Lower lobe of right lung (tissue), 2 donors: ENCODE measurements at regions not wholly inside any gene's neighbourhood (a gene's known extent, or its start where the extent isn't known, plus 50 kb on each side); places are given as distances from the start of the nearest gene placed in this dataset.
A peak's percentile ranks its signal among the peaks of the same experiment; 100 is the strongest.

ENCODE experiments used
- ATAC-seq, 2 donors: fragments of 200-7000 bp; cut with Tn5 transposase; one replicate each; pipeline ENCODE4 v1.9.1; 2020 to 2022; ENCODE audit warnings: mild to moderate bottlenecking in 2 of 2, moderate library complexity in 2 of 2
- DNase-seq: peaks from one replicate; pipeline ENCODE4 v3.0.0-alpha.2; 2020
- H3K27ac ChIP-seq: fragments of 200-600 bp; one replicate; pipeline ENCODE4 v1.8.0; 2022
- H3K27me3 ChIP-seq: fragments of 200-600 bp; one replicate; pipeline ENCODE4 v1.8.0; 2022; ENCODE audit warnings: low read depth
- H3K36me3 ChIP-seq: fragments of 200-600 bp; one replicate; pipeline ENCODE4 v1.8.0; 2022; ENCODE audit warnings: mild to moderate bottlenecking
- H3K4me1 ChIP-seq: fragments of 200-600 bp; one replicate; pipeline ENCODE4 v1.8.0; 2022
- H3K4me3 ChIP-seq: fragments of 200-600 bp; one replicate; pipeline ENCODE4 v1.8.0; 2022; ENCODE audit warnings: mild to moderate bottlenecking
- H3K9me3 ChIP-seq: fragments of 200-600 bp; one replicate; pipeline ENCODE4 v1.8.0; 2022
- CTCF ChIP-seq: fragments of 200-600 bp; IDR thresholded peaks from one replicate; pipeline ENCODE4 v1.8.0; 2022; ENCODE audit warnings: antibody characterized with exemption, mild to moderate bottlenecking
- intact Hi-C: fragments of 100-400 bp; cut with DNase I; formaldehyde crosslinking; loops from one replicate; pipeline ENCODE4 v1.11.0; 2022
- donor health status: DM: no; HTN: yes; CAD: no; lungs with severe emphysema.

GRCh38 chr12:38547586-38547985, 231.0 kb downstream of the ALG10B start:
- Histone ChIP-seq H3K4me1 (no peaks in the 10 kb centered on the region), H3K27me3 (no peaks in the 10 kb centered on the region), H3K36me3 (no peaks in the 10 kb centered on the region), H3K9me3 (no peaks in the 10 kb centered on the region), H3K27ac (no peak overlapping the region), H3K4me3 (no peak overlapping the region)
- intact Hi-C loops, result no loop called here
- no peak for TF ChIP-seq CTCF
- ATAC-seq, result no peak
- DNase-seq, result no peak

- intact Hi-C loops, result no loop called here
- Histone ChIP-seq H3K9me3 (no peaks in the 10 kb centered on the region), H3K4me3 (no peak overlapping the region), H3K4me1 (no peaks in the 10 kb centered on the region), H3K36me3 (no peaks in the 10 kb centered on the region), H3K27ac (no peak overlapping the region), H3K27me3 (no peaks in the 10 kb centered on the region)
- no peak for TF ChIP-seq CTCF
- no peak for DNase-seq
- ATAC-seq, result peak; percentile 51 to 52
Observed at GRCh38 chr12:38555620-38556591, 239.3 kb downstream of the ALG10B start.

- no peak for TF ChIP-seq CTCF
- H3K27me3 ChIP-seq, result no peaks in the 10 kb centered on the region
- DNase-seq (no peak), ATAC-seq (no peak)
- H3K9me3 ChIP-seq, result no peaks in the 10 kb centered on the region
- H3K4me1 ChIP-seq, result no peaks in the 10 kb centered on the region
- H3K36me3 ChIP-seq, result no peaks in the 10 kb centered on the region
- intact Hi-C loops, result no loop called here
- H3K4me3 ChIP-seq, result no peak overlapping the region
- H3K27ac ChIP-seq, result no peak overlapping the region
Observed at GRCh38 chr12:38556647-38557046, 240.1 kb downstream of the ALG10B start.

- Histone ChIP-seq H3K4me3 (no peak overlapping the region), H3K9me3 (no peaks in the 10 kb centered on the region), H3K36me3 (no peaks in the 10 kb centered on the region), H3K27me3 (no peaks in the 10 kb centered on the region), H3K4me1 (peaks cover 8% of the 10 kb centered on the region), H3K27ac (no peak overlapping the region)
- intact Hi-C loops, result no loop called here
- TF ChIP-seq CTCF, result no peak
- ATAC-seq, result no peak
- DNase-seq, result no peak
Observed at GRCh38 chr12:38585086-38585485, 268.5 kb downstream of the ALG10B start.

- H3K27ac ChIP-seq, result no peak overlapping the region
- no peak overlapping the region for H3K4me3 ChIP-seq
- ATAC-seq (peak in 1 of 2 donors; percentile 33), DNase-seq (no peak)
- TF ChIP-seq CTCF, result no peak
- H3K4me1 ChIP-seq, result peaks cover 8% of the 10 kb centered on the region
- H3K36me3 ChIP-seq, result no peaks in the 10 kb centered on the region
- H3K27me3 ChIP-seq, result no peaks in the 10 kb centered on the region
- no peaks in the 10 kb centered on the region for H3K9me3 ChIP-seq
- intact Hi-C loops, result no loop called here
Observed at GRCh38 chr12:38586789-38587188, 270.2 kb downstream of the ALG10B start.
